Gastroesophageal sphincter (tissue), 4 donors: ENCODE measurements at regions not wholly inside any gene's neighbourhood (a gene's known extent, or its start where the extent isn't known, plus 50 kb on each side); places are given as distances from the start of the nearest gene placed in this dataset.

Experiments
- ATAC-seq: fragments of 150-250 bp; one replicate; pipeline ENCODE4 v1.9.1; 2016; ENCODE audit warnings: mild to moderate bottlenecking, moderate library complexity
- H3K27ac ChIP-seq, 4 donors: fragments of 200-600 bp; sonication (generic) in 3 of 4; 1 replicate in 3 of 4; 2 replicates in 1 of 4; pipeline ENCODE4 v1.5.1; 2016 to 2019
- H3K27me3 ChIP-seq: fragments of 200-600 bp; sonication (generic); one replicate; pipeline ENCODE4 v1.5.1; 2019
- H3K36me3 ChIP-seq, 2 donors: fragments of 200-600 bp; sonication (generic); one replicate each; pipeline ENCODE4 v1.5.1; 2019; ENCODE audit warnings: control low read depth in 1 of 2
- H3K4me1 ChIP-seq, 3 donors: fragments of 200-600 bp; sonication (generic); 1 replicate in 2 of 3; 2 replicates in 1 of 3; pipeline ENCODE4 v1.5.1; 2016 to 2019; ENCODE audit warnings: control low read depth in 2 of 3
- H3K4me3 ChIP-seq, 2 donors: fragments of 200-600 bp; sonication (generic); one replicate each; pipeline ENCODE4 v1.5.1; 2019; ENCODE audit warnings: mild to moderate bottlenecking in 1 of 2, moderate library complexity in 1 of 2
- H3K9me3 ChIP-seq, 3 donors: fragments of 200-600 bp; sonication (generic); one replicate each; pipeline ENCODE4 v1.5.1; 2017 to 2019; ENCODE audit warnings: control low read depth in 2 of 3
- CTCF ChIP-seq, 4 experiments: fragments of 200-600 bp in 2 of 4; fragments of 450-650 bp in 2 of 4; sonication (generic) in 1 of 4; IDR thresholded peaks; one replicate each; pipeline ENCODE4 v1.5.1; 2017 to 2019; ENCODE audit warnings: antibody characterized with exemption in 4 of 4, mild to moderate bottlenecking in 2 of 4, moderate library complexity in 2 of 4
- EP300 ChIP-seq: sonication (generic); formaldehyde crosslinking; IDR thresholded peaks from one replicate; pipeline ENCODE4 v1.6.1; 2017; ENCODE audit warnings: antibody characterized with exemption, mild to moderate bottlenecking
- POLR2A ChIP-seq, 2 donors: fragments of 450-650 bp; IDR thresholded peaks; one replicate each; pipeline ENCODE4 v1.6.1; 2017; ENCODE audit warnings: antibody characterized with exemption in 2 of 2, mild to moderate bottlenecking in 2 of 2, moderate library complexity in 1 of 2
- POLR2AphosphoS5 ChIP-seq: sonication (generic); formaldehyde crosslinking; IDR thresholded peaks from one replicate; pipeline ENCODE4 v1.6.1; 2017; ENCODE audit warnings: antibody characterized with exemption
- WGBS, 2 donors: methylation state at CpG; one replicate each; pipeline ENCODE4 v1.1.5; 2018; ENCODE audit warnings: low coverage in 1 of 2; 5-methylcytosine and 5-hydroxymethylcytosine counted together

- 93 to 96% methylated on average over 3 of the region's 3 CpGs for WGBS, 2 donors
- no peak overlapping the region for H3K4me3 ChIP-seq
- H3K9me3 ChIP-seq, result no peaks in the 10 kb centered on the region
- no peak overlapping the region for H3K27ac ChIP-seq
- no peaks in the 10 kb centered on the region for H3K36me3 ChIP-seq
- H3K27me3 ChIP-seq, result no peaks in the 10 kb centered on the region
- ATAC-seq, result no peak
- TF ChIP-seq EP300 (no peak), POLR2AphosphoS5 (no peak), CTCF (IDR thresholded peaks at IDR 0.05) (no peak), POLR2A (IDR thresholded peaks at IDR 0.05) (no peak)
- no peaks in the 10 kb centered on the region for H3K4me1 ChIP-seq
These were observed 1555.4 kb upstream of the ADGRL3 start for GRCh38 chr4:59644765-59645164.

GRCh38 chr4:59646082-59646481 is 1554.0 kb upstream of the ADGRL3 start:
- Histone ChIP-seq H3K4me3 (no peak overlapping the region), H3K27ac (no peak overlapping the region), H3K27me3 (no peaks in the 10 kb centered on the region), H3K9me3 (no peaks in the 10 kb centered on the region), H3K36me3 (no peaks in the 10 kb centered on the region), H3K4me1 (no peaks in the 10 kb centered on the region)
- 98 to 100% methylated on average over 1 to 5 of the region's 5 CpGs for WGBS, 2 donors
- ATAC-seq, result no peak
- TF ChIP-seq POLR2A (IDR thresholded peaks at IDR 0.05) (no peak), POLR2AphosphoS5 (no peak), CTCF (IDR thresholded peaks at IDR 0.05) (no peak), EP300 (no peak)

GRCh38 chr4:59647011-59647410 is 1553.1 kb upstream of the ADGRL3 start:
- 71 to 79% methylated on average over 2 of the region's 2 CpGs for WGBS, 2 donors
- no peaks in the 10 kb centered on the region for H3K36me3 ChIP-seq
- no peaks in the 10 kb centered on the region for H3K27me3 ChIP-seq
- no peak overlapping the region for H3K27ac ChIP-seq
- H3K4me1 ChIP-seq, result no peaks in the 10 kb centered on the region
- no peak for TF ChIP-seq EP300
- no peak for TF ChIP-seq POLR2AphosphoS5
- TF ChIP-seq POLR2A (IDR thresholded peaks at IDR 0.05), result no peak
- TF ChIP-seq CTCF (IDR thresholded peaks at IDR 0.05), result no peak
- no peaks in the 10 kb centered on the region for H3K9me3 ChIP-seq
- no peak for ATAC-seq
- H3K4me3 ChIP-seq, result no peak overlapping the region

GRCh38 chr4:59647500-59647899 is 1552.6 kb upstream of the ADGRL3 start:
- H3K4me1 ChIP-seq, result no peaks in the 10 kb centered on the region
- no peaks in the 10 kb centered on the region for H3K36me3 ChIP-seq
- TF ChIP-seq EP300 (no peak), POLR2AphosphoS5 (no peak), POLR2A (IDR thresholded peaks at IDR 0.05) (no peak), CTCF (IDR thresholded peaks at IDR 0.05) (no peak)
- no peak overlapping the region for H3K4me3 ChIP-seq
- H3K27ac ChIP-seq, result no peak overlapping the region
- no peaks in the 10 kb centered on the region for H3K27me3 ChIP-seq
- no peak for ATAC-seq
- H3K9me3 ChIP-seq, result no peaks in the 10 kb centered on the region

- Histone ChIP-seq H3K9me3 (no peaks in the 10 kb centered on the region), H3K4me3 (no peak overlapping the region), H3K36me3 (no peaks in the 10 kb centered on the region), H3K4me1 (no peaks in the 10 kb centered on the region), H3K27ac (no peak overlapping the region), H3K27me3 (no peaks in the 10 kb centered on the region)
- TF ChIP-seq POLR2A (IDR thresholded peaks at IDR 0.05), result no peak
- no peak for TF ChIP-seq EP300
- TF ChIP-seq CTCF (IDR thresholded peaks at IDR 0.05), result no peak
- TF ChIP-seq POLR2AphosphoS5, result no peak
- no peak for ATAC-seq
- WGBS, 2 donors, result 70 to 80% methylated on average over 3 of the region's 3 CpGs
These were observed 1549.3 kb upstream of the ADGRL3 start for GRCh38 chr4:59650861-59651260.
